Choroid plexus epithelial cell (primary cell): ENCODE measurements at regions not wholly inside any gene's neighbourhood (a gene's known extent, or its start where the extent isn't known, plus 50 kb on each side); places are given as distances from the start of the nearest gene placed in this dataset.

Source experiments
- DNase-seq: peaks from one replicate; pipeline ENCODE4 v3.0.0-alpha.2; 2010; ENCODE audit warnings: low read depth
- H3K4me3 ChIP-seq: 2 replicates; pipeline ENCODE4 v1.5.1; 2011; ENCODE audit warnings: low read depth, mild to moderate bottlenecking, control low read depth, low read length, moderate library complexity
- CTCF ChIP-seq: conservative IDR thresholded peaks from 2 replicates; pipeline ENCODE4 v1.5.1; 2011; ENCODE audit warnings: low read depth, mild to moderate bottlenecking, control low read depth, inconsistent platforms, low read length, moderate library complexity

- TF ChIP-seq CTCF: no peak
- DNase-seq: no peak
- H3K4me3 ChIP-seq: no peak overlapping the region
Observed at GRCh38 chr5:117098094-117098493, 523.5 kb upstream of the SEMA6A start.

DNA sequence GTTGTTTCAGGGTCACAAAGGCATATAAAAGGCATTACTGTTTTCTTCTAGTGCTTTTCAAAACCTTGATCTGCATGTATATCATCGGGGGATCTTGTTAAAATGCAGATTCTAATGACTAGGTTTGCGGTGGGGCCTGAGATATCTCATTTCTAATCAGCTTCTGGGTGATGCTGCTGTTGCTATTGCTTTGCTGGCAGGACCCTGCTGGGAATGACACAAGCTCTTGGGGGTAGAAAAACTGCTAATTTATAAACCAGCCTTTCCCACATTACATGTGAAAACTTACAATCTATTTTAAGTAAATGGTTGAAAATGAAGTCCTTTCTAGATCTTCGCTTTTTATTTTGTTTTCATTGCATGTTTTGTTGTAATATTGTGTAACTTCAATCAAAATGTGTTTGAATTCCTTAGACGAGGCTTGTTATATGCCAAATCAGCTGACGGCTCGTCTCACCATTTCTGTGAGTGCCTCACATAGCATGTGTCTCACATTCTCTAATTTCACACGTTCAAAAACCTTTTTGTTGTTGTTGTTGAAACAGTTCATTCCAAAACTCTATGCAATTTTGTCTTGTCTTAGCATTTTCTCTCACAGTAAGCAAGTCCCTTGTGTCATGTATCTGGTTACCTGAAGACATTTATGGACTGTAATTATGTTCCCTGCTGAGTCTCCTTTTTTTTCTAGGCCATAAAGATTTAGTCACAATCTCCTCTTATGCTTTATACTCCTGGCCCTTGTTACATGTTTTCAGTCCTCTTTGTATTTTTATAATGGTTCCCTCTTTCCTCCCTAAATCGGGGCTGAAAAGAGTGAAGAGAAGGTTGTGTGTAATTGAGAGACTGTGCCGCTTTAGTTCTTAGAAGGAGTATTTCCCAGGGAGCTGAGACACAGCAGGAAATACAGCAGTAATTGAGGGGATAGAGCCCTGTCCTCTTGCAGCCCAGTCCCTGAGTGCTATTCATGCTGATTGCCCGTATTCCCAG, 521.0 kb upstream of the SEMA6A start:
- no peak for DNase-seq

GRCh38 chr5:117094114-117094815, 519.6 kb upstream of the SEMA6A start:
- no peak overlapping the region for H3K4me3 ChIP-seq
- TF ChIP-seq CTCF: no peak
- no peak for DNase-seq

More for the DNA sequence above, 521.0 kb upstream of the SEMA6A start:
- H3K4me3 ChIP-seq: no peak overlapping the region
- no peak for TF ChIP-seq CTCF

GRCh38 chr5:117093653-117094052, 519.0 kb upstream of the SEMA6A start:
- no peak overlapping the region for H3K4me3 ChIP-seq
- DNase-seq: no peak
- TF ChIP-seq CTCF: no peak

- no peak for DNase-seq
- H3K4me3 ChIP-seq: no peak overlapping the region
- TF ChIP-seq CTCF: no peak
Observed at GRCh38 chr5:117089001-117089400, 514.4 kb upstream of the SEMA6A start.

- no peak for TF ChIP-seq CTCF
- no peak for DNase-seq
- H3K4me3 ChIP-seq: no peak overlapping the region
Observed at GRCh38 chr5:117088176-117088575, 513.6 kb upstream of the SEMA6A start.
